ENCODE measurements at regions not wholly inside any gene's neighbourhood (a gene's known extent, or its start where the extent isn't known, plus 50 kb on each side); places are given as distances from the start of the nearest gene placed in this dataset.

GRCh38 chr7:51645702-51646298, 329.2 kb upstream of the COBL start:
- intact Hi-C loops (cut with DNase I): no loop called here
- H3K4me3 ChIP-seq: no peak overlapping the region
- WGBS, 2 donors: 73 to 86% methylated on average over 12 to 16 of the region's 16 CpGs
- H3K27ac ChIP-seq: no peak overlapping the region
- ATAC-seq (no peak), DNase-seq (no peak)
- H3K9me3 ChIP-seq: no peaks in the 10 kb centered on the region
- no peak for TF ChIP-seq CTCF (IDR thresholded peaks at IDR 0.05)
- TF ChIP-seq POLR2A (IDR thresholded peaks at IDR 0.05): no peak
- H3K27me3 ChIP-seq: no peaks in the 10 kb centered on the region
- H3K36me3 ChIP-seq (replicated peaks in 1 of 2; ENCODE audit: insufficient read depth in 1 of 2, low read depth in 2 of 2): no peaks in the 10 kb centered on the region
- no peaks in the 10 kb centered on the region for H3K4me1 ChIP-seq

GRCh38 chr7:51645255-51645654, 328.6 kb upstream of the COBL start:
- H3K27me3 ChIP-seq: no peaks in the 10 kb centered on the region

GRCh38 chr7:51644216-51644615, 327.6 kb upstream of the COBL start:
- no peaks in the 10 kb centered on the region for H3K4me1 ChIP-seq
- no peaks in the 10 kb centered on the region for H3K9me3 ChIP-seq
- intact Hi-C loops (cut with DNase I): no loop called here
- no peaks in the 10 kb centered on the region for H3K36me3 ChIP-seq (replicated peaks in 1 of 2; ENCODE audit: insufficient read depth in 1 of 2, low read depth in 2 of 2)
- H3K4me3 ChIP-seq: no peak overlapping the region
- 79 to 81% methylated on average over 2 of the region's 2 CpGs for WGBS, 2 donors
- DNase-seq (no peak), ATAC-seq (no peak)
- H3K27ac ChIP-seq: no peak overlapping the region
- H3K27me3 ChIP-seq: no peaks in the 10 kb centered on the region
- TF ChIP-seq POLR2A (IDR thresholded peaks at IDR 0.05) (no peak), CTCF (IDR thresholded peaks at IDR 0.05) (no peak)

More at GRCh38 chr7:51645255-51645654, 328.6 kb upstream of the COBL start:
- 35 to 42% methylated on average over 9 to 11 of the region's 11 CpGs for WGBS, 2 donors
- no peaks in the 10 kb centered on the region for H3K4me1 ChIP-seq
- no peaks in the 10 kb centered on the region for H3K36me3 ChIP-seq (replicated peaks in 1 of 2; ENCODE audit: insufficient read depth in 1 of 2, low read depth in 2 of 2)
- H3K27ac ChIP-seq: no peak overlapping the region
- no peak for TF ChIP-seq CTCF (IDR thresholded peaks at IDR 0.05)
- TF ChIP-seq POLR2A (IDR thresholded peaks at IDR 0.05): no peak
- no peak for ATAC-seq
- intact Hi-C loops (cut with DNase I): no loop called here
- no peak overlapping the region for H3K4me3 ChIP-seq
- DNase-seq: no peak
- H3K9me3 ChIP-seq: no peaks in the 10 kb centered on the region

GRCh38 chr7:51640841-51641240, 324.2 kb upstream of the COBL start:
- no peaks in the 10 kb centered on the region for H3K4me1 ChIP-seq
- TF ChIP-seq POLR2A (IDR thresholded peaks at IDR 0.05): no peak
- TF ChIP-seq CTCF (IDR thresholded peaks at IDR 0.05): no peak
- WGBS, 2 donors: 28 to 33% methylated on average over 9 of the region's 9 CpGs
- no peaks in the 10 kb centered on the region for H3K36me3 ChIP-seq (replicated peaks in 1 of 2; ENCODE audit: insufficient read depth in 1 of 2, low read depth in 2 of 2)
- H3K27ac ChIP-seq: no peak overlapping the region
- H3K9me3 ChIP-seq: no peaks in the 10 kb centered on the region
- intact Hi-C loops (cut with DNase I): no loop called here
- ATAC-seq (no peak), DNase-seq (no peak)
- H3K4me3 ChIP-seq: no peak overlapping the region
- no peaks in the 10 kb centered on the region for H3K27me3 ChIP-seq

GRCh38 chr7:51639661-51640334, 323.2 kb upstream of the COBL start:
- Histone ChIP-seq H3K4me3 (no peak overlapping the region), H3K9me3 (no peaks in the 10 kb centered on the region), H3K27me3 (no peaks in the 10 kb centered on the region), H3K36me3 (replicated peaks in 1 of 2; ENCODE audit: insufficient read depth in 1 of 2, low read depth in 2 of 2) (no peaks in the 10 kb centered on the region), H3K4me1 (no peaks in the 10 kb centered on the region), H3K27ac (no peak overlapping the region)
- no peak for ATAC-seq
- DNase-seq: no peak
- 61 to 67% methylated on average over 12 of the region's 12 CpGs for WGBS, 2 donors
- intact Hi-C loops (cut with DNase I): no loop called here
- no peak for TF ChIP-seq POLR2A (IDR thresholded peaks at IDR 0.05)
- TF ChIP-seq CTCF (IDR thresholded peaks at IDR 0.05): no peak

Data from body of pancreas (tissue), 4 donors.